RWPE1 (cell line): ENCODE measurements at regions not wholly inside any gene's neighbourhood (a gene's known extent, or its start where the extent isn't known, plus 50 kb on each side); places are given as distances from the start of the nearest gene placed in this dataset.

Experiments used
- CTCF ChIA-PET: fragments of 350-600 bp; sonication (Branson Sonifier 250); formaldehyde crosslinking; extraction: SDS; loops from one replicate; lab custom pipeline; 2021; lab: Yijun Ruan, JAX
- POLR2A ChIA-PET: fragments of 400-600 bp; formaldehyde crosslinking; extraction: SDS; loops from one replicate; lab custom pipeline; 2020; ENCODE audit warnings: antibody characterized with exemption; ENCODE audit not compliant: low non-redundant PET; lab: Yijun Ruan, JAX
- DNase-seq: peaks from one replicate; pipeline ENCODE4 v3.0.0; 2012; ENCODE audit warnings: low spot score
- H3K27ac ChIP-seq: fragments of 450-650 bp; 2 replicates; pipeline ENCODE4 v1.5.1; 2017
- CTCF ChIP-seq: fragments of 450-650 bp; conservative IDR thresholded peaks from 2 replicates; pipeline ENCODE4 v1.5.1; 2017; ENCODE audit warnings: low read depth, mild to moderate bottlenecking

- POLR2A ChIA-PET: no interaction called here
- no peak for TF ChIP-seq CTCF
- no peak for DNase-seq
- no peak overlapping the region for H3K27ac ChIP-seq
- CTCF ChIA-PET: no interaction called here
Observed at GRCh38 chr11:129593098-129593497, 217.4 kb downstream of the BARX2 start.

GRCh38 chr11:129595038-129595962 is 219.7 kb downstream of the BARX2 start:
- no peak for TF ChIP-seq CTCF
- ChIA-PET CTCF (no interaction called here), POLR2A (no interaction called here)
- no peak overlapping the region for H3K27ac ChIP-seq
- no peak for DNase-seq

- no peak for TF ChIP-seq CTCF
- DNase-seq: no peak
- ChIA-PET CTCF (no interaction called here), POLR2A (no interaction called here)
- no peak overlapping the region for H3K27ac ChIP-seq
Observed at GRCh38 chr11:129596351-129596750, 219.3 kb upstream of the TMEM45B start.

GRCh38 chr11:129598378-129598777 is 217.3 kb upstream of the TMEM45B start:
- ChIA-PET CTCF (no interaction called here), POLR2A (no interaction called here)
- no peak overlapping the region for H3K27ac ChIP-seq
- no peak for TF ChIP-seq CTCF
- no peak for DNase-seq

- CTCF ChIA-PET: no interaction called here
- DNase-seq: no peak
- no peak for TF ChIP-seq CTCF
- no peak overlapping the region for H3K27ac ChIP-seq
- POLR2A ChIA-PET: no interaction called here
Observed at GRCh38 chr11:129605815-129606214, 209.8 kb upstream of the TMEM45B start.

GRCh38 chr11:129608711-129609110 is 206.9 kb upstream of the TMEM45B start:
- peak overlapping the region; percentile 34 for H3K27ac ChIP-seq
- no peak for TF ChIP-seq CTCF
- CTCF ChIA-PET: no interaction called here
- DNase-seq: peak; percentile 69
- POLR2A ChIA-PET: no interaction called here
